Liver (tissue), 8 donors: ENCODE measurements at regions not wholly inside any gene's neighbourhood (a gene's known extent, or its start where the extent isn't known, plus 50 kb on each side); places are given as distances from the start of the nearest gene placed in this dataset.

Experiments
- DNase-seq: peaks from one replicate; pipeline ENCODE4 v3.0.0-alpha.2; 2017; ENCODE audit warnings: low spot score
- H3K27ac ChIP-seq, 2 donors: one replicate each; pipeline ENCODE4 v1.7.0; 2013; ENCODE audit warnings: inconsistent platforms in 2 of 2, low read length in 2 of 2, control low read depth in 1 of 2, low read depth in 1 of 2, mild to moderate bottlenecking in 1 of 2
- H3K27me3 ChIP-seq, 4 donors: one replicate each; pipeline versions ENCODE4 v1.6.1 to v1.7.0; 2013; ENCODE audit warnings: low read length in 3 of 4, inconsistent platforms in 1 of 4, mild to moderate bottlenecking in 1 of 4, moderate library complexity in 1 of 4; ENCODE audit not compliant: control insufficient read depth in 4 of 4, insufficient read depth in 4 of 4
- H3K36me3 ChIP-seq, 4 donors: one replicate each; pipeline versions ENCODE4 v1.6.1 to v1.7.0; 2013; ENCODE audit warnings: low read length in 3 of 4, mild to moderate bottlenecking in 3 of 4, low read depth in 1 of 4, moderate library complexity in 1 of 4; ENCODE audit not compliant: control insufficient read depth in 4 of 4, insufficient read depth in 3 of 4
- H3K4me1 ChIP-seq, 4 donors: one replicate each; pipeline versions ENCODE4 v1.6.1 to v1.7.0; 2013; ENCODE audit warnings: low read length in 3 of 4, mild to moderate bottlenecking in 3 of 4, moderate library complexity in 1 of 4; ENCODE audit not compliant: control insufficient read depth in 4 of 4, insufficient read depth in 4 of 4
- H3K4me3 ChIP-seq, 3 donors: one replicate each; pipeline versions ENCODE4 v1.6.1 to v1.7.0; 2013; ENCODE audit warnings: low read length in 3 of 3, control low read depth in 1 of 3, low read depth in 1 of 3, mild to moderate bottlenecking in 1 of 3
- H3K9ac ChIP-seq, 2 donors: one replicate each; pipeline ENCODE4 v1.7.0; 2013; ENCODE audit warnings: low read length in 2 of 2, mild to moderate bottlenecking in 2 of 2, moderate library complexity in 2 of 2, control low read depth in 1 of 2, low read depth in 1 of 2
- H3K9me3 ChIP-seq, 4 donors: one replicate each; pipeline versions ENCODE4 v1.6.1 to v1.7.0; 2013; ENCODE audit warnings: low read length in 3 of 4; ENCODE audit not compliant: control insufficient read depth in 4 of 4
- EGR1 ChIP-seq, 2 donors: IDR thresholded peaks; 2 replicates each; pipeline ENCODE4 v1.6.1; 2016 to 2018; ENCODE audit warnings: antibody characterized with exemption in 2 of 2, low read depth in 2 of 2
- FOXA1 ChIP-seq: IDR thresholded peaks from 2 replicates; pipeline ENCODE4 v1.6.1; 2016; ENCODE audit warnings: antibody characterized with exemption
- FOXA2 ChIP-seq: IDR thresholded peaks from 2 replicates; pipeline ENCODE4 v1.6.1; 2016; ENCODE audit warnings: antibody characterized with exemption
- GABPA ChIP-seq, 2 donors: IDR thresholded peaks in 1 of 2; conservative IDR thresholded peaks in 1 of 2; 2 replicates each; pipeline ENCODE4 v1.6.1; 2016; ENCODE audit warnings: antibody characterized with exemption in 2 of 2, mild to moderate bottlenecking in 1 of 2, moderate library complexity in 1 of 2
- HNF4A ChIP-seq, 2 donors: conservative IDR thresholded peaks; 2 replicates each; pipeline ENCODE4 v1.6.1; 2016; ENCODE audit warnings: antibody characterized with exemption in 2 of 2, mild to moderate bottlenecking in 2 of 2
- HNF4G ChIP-seq: IDR thresholded peaks from 2 replicates; pipeline ENCODE4 v1.6.1; 2016; ENCODE audit warnings: antibody characterized with exemption
- JUND ChIP-seq, 2 donors: IDR thresholded peaks; 2 replicates each; pipeline ENCODE4 v1.6.1; 2016; ENCODE audit warnings: antibody characterized with exemption in 2 of 2
- RAD21 ChIP-seq, 2 donors: IDR thresholded peaks; 2 replicates each; pipeline ENCODE4 v1.6.1; 2016; ENCODE audit warnings: antibody characterized with exemption in 2 of 2, mild to moderate bottlenecking in 2 of 2
- RXRA ChIP-seq, 2 donors: IDR thresholded peaks; 2 replicates each; pipeline ENCODE4 v1.6.1; 2017 to 2018; ENCODE audit warnings: antibody characterized with exemption in 2 of 2, mild to moderate bottlenecking in 1 of 2
- SP1 ChIP-seq: IDR thresholded peaks from 2 replicates; pipeline ENCODE4 v1.6.1; 2018; ENCODE audit warnings: antibody characterized with exemption, mild to moderate bottlenecking
- YY1 ChIP-seq: IDR thresholded peaks from 2 replicates; pipeline ENCODE4 v1.6.1; 2016; ENCODE audit warnings: antibody characterized with exemption, mild to moderate bottlenecking
- WGBS: extraction: QIAGEN DNeasy Blood & Tissue Kit; methylation state at CpG from one replicate; pipeline ENCODE4 v1.1.7; 2013; 5-methylcytosine and 5-hydroxymethylcytosine counted together
- TF ChIP-seq, protein P1 (sequence below): IDR thresholded peaks from 2 replicates; pipeline ENCODE4 v1.6.1; 2016; ENCODE audit warnings: antibody characterized with exemption
- TF ChIP-seq, protein P2 (sequence below): IDR thresholded peaks from 2 replicates; pipeline ENCODE4 v1.6.1; 2016; ENCODE audit warnings: antibody characterized with exemption
- TF ChIP-seq, protein P3 (sequence below): IDR thresholded peaks from 2 replicates; pipeline ENCODE4 v1.6.1; 2016; ENCODE audit warnings: antibody characterized with exemption
- TF ChIP-seq, protein P4 (sequence below): fragments of 150-350 bp; IDR thresholded peaks from 2 replicates; pipeline ENCODE4 v1.5.1; 2017; ENCODE audit warnings: improper control_type of control experiment, low read depth, low read length; ENCODE audit not compliant: missing input control
- donor health status: healthy.
- donor health status: healthy.
- donor health status: healthy.
- donor health status: healthy.
- donor health status: healthy.

DNA sequence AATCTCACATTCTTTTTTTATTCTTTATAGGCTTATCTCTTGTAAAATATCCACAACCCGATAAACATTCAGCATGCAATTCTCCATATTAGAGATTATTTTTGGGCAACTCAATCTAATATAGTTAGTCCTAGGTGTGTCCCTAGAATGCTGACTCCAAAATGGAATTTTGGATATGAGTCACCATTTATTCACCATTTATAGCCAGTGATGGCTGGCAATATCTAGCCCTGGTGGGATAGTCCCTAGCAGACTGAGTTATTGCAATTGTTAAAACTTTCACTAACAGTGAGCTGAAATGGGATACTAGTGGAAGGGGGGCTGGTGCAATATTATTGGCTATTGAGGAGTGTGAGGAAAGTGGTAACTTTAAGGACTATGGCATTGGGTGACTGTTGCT is 401.6 kb downstream of the SLC4A3 start:
- peaks cover 0 to 2% (median 0%) of the 10 kb centered on the region in 4 donors for H3K9me3 ChIP-seq
- 90% methylated on average over 1 of the region's 1 CpG for WGBS

DNA sequence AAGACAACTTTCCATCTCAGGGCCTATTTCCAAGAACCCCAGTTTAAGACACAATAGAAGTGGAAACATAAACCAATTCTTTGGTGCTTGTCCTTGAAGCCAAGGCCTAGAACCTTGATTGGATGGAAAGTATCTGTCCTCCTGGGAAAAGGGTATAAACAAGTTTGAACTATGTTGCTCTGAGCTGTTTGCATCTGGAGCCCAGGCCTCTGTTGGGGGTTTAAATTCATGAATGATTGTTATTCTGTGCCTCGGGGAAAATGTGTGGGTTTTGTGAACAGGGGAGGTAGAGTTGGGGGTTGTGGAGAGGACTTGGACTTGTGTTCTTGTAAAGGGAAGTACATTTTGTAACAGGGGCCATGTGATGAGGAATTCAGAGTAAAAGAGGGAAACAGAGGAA is 406.1 kb downstream of the SLC4A3 start:
- no peak for DNase-seq
- Histone ChIP-seq H3K27me3 (no peaks in the 10 kb centered on the region), H3K4me1 (no peaks in the 10 kb centered on the region), H3K27ac (no peak overlapping the region), H3K9ac (no peak overlapping the region), H3K4me3 (no peak overlapping the region), H3K36me3 (no peaks in the 10 kb centered on the region), H3K9me3 (peaks cover 0 to 2% (median 0%) of the 10 kb centered on the region in 4 donors)
- 58% methylated on average over 1 of the region's 1 CpG for WGBS
- TF ChIP-seq RXRA (IDR thresholded peaks at IDR 0.05) (no peak), HNF4A (conservative IDR thresholded peaks at IDR 0.05) (no peak), FOXA1 (no peak), GABPA (IDR thresholded peaks at IDR 0.05 in 1 of 2, conservative IDR thresholded peaks at IDR 0.05 in 1 of 2) (no peak)
- TF ChIP-seq, protein P1, sequence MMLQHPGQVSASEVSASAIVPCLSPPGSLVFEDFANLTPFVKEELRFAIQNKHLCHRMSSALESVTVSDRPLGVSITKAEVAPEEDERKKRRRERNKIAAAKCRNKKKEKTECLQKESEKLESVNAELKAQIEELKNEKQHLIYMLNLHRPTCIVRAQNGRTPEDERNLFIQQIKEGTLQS = no peak
- TF ChIP-seq, protein P2, sequence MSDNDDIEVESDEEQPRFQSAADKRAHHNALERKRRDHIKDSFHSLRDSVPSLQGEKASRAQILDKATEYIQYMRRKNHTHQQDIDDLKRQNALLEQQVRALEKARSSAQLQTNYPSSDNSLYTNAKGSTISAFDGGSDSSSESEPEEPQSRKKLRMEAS = no peak

More for the DNA sequence above, 401.6 kb downstream of the SLC4A3 start:
- Histone ChIP-seq H3K36me3 (no peaks in the 10 kb centered on the region), H3K4me3 (no peak overlapping the region), H3K27me3 (no peaks in the 10 kb centered on the region), H3K9ac (no peak overlapping the region), H3K4me1 (no peaks in the 10 kb centered on the region), H3K27ac (no peak overlapping the region)
- TF ChIP-seq, protein P2 = no peak
- TF ChIP-seq JUND (IDR thresholded peaks at IDR 0.05) = no peak
- DNase-seq = no peak

DNA sequence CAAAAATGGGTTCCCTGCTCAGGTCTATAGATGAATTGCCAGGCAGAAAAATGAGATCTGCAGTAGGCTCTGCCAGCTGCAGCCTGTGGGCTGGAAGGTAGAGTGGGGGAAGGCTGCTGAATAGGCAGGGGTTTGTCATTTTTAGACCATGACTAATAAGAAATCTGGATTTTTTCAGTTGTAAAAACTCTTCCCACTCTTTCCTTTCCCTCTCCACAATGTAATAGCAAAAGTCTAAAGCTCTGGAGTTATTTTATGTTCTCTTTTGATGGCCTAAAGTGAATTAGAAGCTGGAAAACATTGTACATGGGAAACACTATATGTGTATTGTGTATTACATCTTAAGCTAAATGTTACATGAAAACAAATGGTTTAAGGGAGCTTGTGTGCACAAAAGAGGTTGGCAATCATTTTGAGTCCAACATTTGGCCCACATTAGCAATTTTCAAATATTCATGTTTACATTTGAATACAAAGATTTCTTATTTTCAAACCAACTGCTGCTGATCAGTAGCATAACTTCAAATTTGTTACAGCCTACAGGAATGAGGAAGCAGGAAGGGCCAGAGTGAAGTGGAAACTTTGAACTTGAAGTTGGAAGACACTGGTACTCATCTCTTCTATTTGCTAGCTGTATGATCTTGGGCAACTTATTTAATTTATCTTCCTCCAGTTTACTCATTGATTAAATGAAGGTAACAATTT is 407.1 kb downstream of the SLC4A3 start:
- no peaks in the 10 kb centered on the region for H3K27me3 ChIP-seq
- H3K4me1 ChIP-seq = no peaks in the 10 kb centered on the region
- H3K9me3 ChIP-seq = peaks cover 0 to 2% (median 0%) of the 10 kb centered on the region in 4 donors
- H3K4me3 ChIP-seq = no peak overlapping the region
- H3K36me3 ChIP-seq = no peaks in the 10 kb centered on the region
- H3K27ac ChIP-seq = no peak overlapping the region
- DNase-seq = no peak
- H3K9ac ChIP-seq = no peak overlapping the region
- TF ChIP-seq EGR1 (IDR thresholded peaks at IDR 0.05; ENCODE audit: low read depth in 2 of 2) (no peak), HNF4A (conservative IDR thresholded peaks at IDR 0.05) (no peak), JUND (IDR thresholded peaks at IDR 0.05) (no peak)

DNA sequence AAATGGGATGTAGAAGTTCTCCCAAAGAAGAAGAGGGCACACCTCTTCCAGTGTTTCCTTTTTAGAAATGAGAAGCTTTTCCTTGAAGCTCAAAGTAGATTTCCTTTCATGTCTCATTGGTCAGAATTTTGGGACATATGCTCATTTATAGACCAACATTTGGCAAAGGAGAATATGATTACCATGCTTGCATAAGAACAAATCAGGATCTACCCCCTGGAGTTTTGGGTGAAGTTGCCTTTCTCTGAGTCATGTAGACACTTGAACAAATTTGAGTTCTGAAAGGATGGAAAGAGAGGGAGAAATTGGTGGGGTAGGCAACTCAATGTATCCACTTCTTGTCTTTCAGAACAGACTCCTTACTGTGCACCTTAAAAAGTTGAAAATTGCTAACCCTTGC is 409.0 kb downstream of the SLC4A3 start:
- no peak overlapping the region for H3K9ac ChIP-seq
- peaks cover 0 to 3% (median 0%) of the 10 kb centered on the region in 4 donors for H3K9me3 ChIP-seq

More for the DNA sequence above, 409.0 kb downstream of the SLC4A3 start:
- Histone ChIP-seq H3K4me1 (no peaks in the 10 kb centered on the region), H3K27me3 (no peaks in the 10 kb centered on the region), H3K4me3 (no peak overlapping the region), H3K27ac (no peak overlapping the region), H3K36me3 (no peaks in the 10 kb centered on the region)
- TF ChIP-seq HNF4G (no peak), JUND (IDR thresholded peaks at IDR 0.05) (no peak), SP1 (no peak), FOXA2 (no peak), FOXA1 (no peak), EGR1 (IDR thresholded peaks at IDR 0.05; ENCODE audit: low read depth in 2 of 2) (no peak), RAD21 (IDR thresholded peaks at IDR 0.05) (no peak), HNF4A (conservative IDR thresholded peaks at IDR 0.05) (no peak), YY1 (no peak)
- TF ChIP-seq, protein P3, sequence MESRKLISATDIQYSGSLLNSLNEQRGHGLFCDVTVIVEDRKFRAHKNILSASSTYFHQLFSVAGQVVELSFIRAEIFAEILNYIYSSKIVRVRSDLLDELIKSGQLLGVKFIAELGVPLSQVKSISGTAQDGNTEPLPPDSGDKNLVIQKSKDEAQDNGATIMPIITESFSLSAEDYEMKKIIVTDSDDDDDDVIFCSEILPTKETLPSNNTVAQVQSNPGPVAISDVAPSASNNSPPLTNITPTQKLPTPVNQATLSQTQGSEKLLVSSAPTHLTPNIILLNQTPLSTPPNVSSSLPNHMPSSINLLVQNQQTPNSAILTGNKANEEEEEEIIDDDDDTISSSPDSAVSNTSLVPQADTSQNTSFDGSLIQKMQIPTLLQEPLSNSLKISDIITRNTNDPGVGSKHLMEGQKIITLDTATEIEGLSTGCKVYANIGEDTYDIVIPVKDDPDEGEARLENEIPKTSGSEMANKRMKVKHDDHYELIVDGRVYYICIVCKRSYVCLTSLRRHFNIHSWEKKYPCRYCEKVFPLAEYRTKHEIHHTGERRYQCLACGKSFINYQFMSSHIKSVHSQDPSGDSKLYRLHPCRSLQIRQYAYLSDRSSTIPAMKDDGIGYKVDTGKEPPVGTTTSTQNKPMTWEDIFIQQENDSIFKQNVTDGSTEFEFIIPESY = no peak
- TF ChIP-seq, protein P1 = no peak
- TF ChIP-seq, protein P4, sequence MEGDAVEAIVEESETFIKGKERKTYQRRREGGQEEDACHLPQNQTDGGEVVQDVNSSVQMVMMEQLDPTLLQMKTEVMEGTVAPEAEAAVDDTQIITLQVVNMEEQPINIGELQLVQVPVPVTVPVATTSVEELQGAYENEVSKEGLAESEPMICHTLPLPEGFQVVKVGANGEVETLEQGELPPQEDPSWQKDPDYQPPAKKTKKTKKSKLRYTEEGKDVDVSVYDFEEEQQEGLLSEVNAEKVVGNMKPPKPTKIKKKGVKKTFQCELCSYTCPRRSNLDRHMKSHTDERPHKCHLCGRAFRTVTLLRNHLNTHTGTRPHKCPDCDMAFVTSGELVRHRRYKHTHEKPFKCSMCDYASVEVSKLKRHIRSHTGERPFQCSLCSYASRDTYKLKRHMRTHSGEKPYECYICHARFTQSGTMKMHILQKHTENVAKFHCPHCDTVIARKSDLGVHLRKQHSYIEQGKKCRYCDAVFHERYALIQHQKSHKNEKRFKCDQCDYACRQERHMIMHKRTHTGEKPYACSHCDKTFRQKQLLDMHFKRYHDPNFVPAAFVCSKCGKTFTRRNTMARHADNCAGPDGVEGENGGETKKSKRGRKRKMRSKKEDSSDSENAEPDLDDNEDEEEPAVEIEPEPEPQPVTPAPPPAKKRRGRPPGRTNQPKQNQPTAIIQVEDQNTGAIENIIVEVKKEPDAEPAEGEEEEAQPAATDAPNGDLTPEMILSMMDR = no peak
- no peak for DNase-seq
